KG1 (cell line): ENCODE measurements at regions not wholly inside any gene's neighbourhood (a gene's known extent, or its start where the extent isn't known, plus 50 kb on each side); places are given as distances from the start of the nearest gene placed in this dataset.

Source experiments
- DNase-seq: peaks from one replicate; lab custom pipeline; 2025; lab: John Stamatoyannopoulos, UW

DNA sequence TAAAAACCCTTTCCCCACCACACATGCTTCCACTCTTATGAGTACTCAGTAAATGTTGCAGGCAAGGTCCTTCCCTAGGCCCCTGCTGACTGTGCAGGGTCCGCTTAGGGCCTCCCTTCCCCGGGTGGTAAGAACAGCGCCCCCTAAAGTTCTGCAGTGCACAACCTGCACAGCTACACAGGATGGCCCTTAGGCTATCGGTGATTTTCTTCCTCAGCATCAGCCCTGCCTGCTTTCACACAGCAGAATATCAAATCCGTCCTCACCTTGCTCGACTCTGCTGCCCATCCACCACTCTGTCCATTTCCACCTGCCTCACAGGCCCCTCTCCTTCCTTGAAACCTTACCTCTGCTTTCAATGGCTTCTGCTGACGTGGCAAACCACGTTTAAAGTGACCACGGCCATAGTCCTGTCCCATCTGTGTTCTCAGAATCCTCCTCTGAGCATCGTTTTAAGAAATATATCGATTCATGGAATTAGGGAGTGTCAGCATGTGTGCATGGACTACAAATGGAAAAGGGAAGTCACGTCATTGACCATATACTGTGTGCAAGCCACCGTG, 51.4 kb upstream of the TMEM132E start:
- DNase-seq: no peak

DNA sequence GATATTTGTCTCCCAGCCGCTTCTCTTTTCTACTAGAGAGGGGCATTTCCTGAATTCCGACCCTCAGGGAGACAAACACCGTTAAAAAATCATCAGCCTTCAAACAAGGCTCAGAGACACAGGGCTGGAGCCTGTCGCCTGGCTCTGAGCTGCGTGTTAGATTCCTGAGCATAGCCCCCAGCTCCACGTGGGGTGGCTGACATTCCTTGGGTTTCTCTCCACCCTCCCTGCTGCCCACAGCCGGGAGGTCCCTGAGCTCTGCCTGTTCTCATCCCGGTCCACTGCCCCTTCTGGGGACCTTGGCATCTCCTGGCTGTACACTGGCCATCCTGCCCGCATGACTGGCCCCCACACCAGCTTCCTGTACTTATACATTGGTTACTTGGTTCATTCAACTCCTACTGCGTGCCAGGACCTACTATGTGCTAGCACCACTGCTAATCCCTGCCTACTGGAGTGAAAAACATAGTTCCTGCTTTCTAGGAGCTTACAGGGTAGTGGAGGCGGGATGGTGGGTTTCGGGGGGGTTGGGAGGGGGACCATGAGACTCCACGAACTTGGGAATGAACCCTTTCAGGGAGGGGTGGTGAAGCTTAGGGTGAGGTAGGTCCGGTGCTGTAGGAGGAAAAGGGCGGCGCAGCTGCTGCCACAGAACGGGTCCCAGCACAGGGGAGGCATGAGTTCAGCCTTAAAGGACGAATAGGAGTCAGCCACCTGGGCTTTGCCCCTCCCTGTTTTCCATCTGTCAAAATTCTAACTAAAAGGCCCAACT, 52.1 kb upstream of the TMEM132E start:
- DNase-seq: no peak

DNA sequence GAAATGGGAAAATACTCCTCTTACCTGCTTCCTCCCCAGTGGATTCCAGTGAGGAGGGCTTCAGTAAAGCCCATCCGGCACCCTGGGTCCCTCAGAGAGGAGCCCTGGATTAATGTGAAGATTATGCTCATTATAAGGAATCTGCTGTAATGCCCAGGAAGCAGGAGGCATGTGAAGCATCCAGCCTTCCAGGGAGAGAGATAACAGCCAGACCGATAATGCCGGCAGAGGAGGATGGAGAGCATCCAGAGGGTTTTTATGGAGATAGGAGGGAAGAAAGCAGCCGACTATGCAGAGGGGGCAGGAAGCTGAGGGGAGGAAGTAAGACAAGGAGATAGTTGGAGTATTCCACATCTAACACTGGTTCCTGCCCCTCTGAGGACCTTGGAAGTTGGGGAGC, 53.7 kb upstream of the TMEM132E start:
- DNase-seq: no peak

DNA sequence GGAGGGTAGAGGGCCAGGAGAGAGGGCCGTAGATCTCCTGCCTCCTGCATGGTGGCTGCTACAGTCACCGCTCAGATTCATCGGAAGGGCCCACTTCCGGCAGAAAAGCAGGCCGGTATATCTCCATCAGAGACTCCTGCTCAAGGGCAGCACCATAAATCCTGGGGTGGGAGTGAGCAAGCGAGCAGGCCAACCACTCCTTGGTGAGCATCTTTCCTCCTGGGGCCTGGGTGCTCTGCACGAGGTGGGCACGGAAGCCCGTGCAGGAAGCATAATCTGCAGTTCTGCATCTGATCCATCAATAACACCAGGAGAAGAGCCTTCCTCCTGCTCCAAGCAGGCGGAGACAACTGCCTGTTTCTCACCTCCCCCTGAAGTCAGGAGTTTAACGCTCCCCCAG, 57.4 kb upstream of the TMEM132E start:
- DNase-seq: no peak

DNA sequence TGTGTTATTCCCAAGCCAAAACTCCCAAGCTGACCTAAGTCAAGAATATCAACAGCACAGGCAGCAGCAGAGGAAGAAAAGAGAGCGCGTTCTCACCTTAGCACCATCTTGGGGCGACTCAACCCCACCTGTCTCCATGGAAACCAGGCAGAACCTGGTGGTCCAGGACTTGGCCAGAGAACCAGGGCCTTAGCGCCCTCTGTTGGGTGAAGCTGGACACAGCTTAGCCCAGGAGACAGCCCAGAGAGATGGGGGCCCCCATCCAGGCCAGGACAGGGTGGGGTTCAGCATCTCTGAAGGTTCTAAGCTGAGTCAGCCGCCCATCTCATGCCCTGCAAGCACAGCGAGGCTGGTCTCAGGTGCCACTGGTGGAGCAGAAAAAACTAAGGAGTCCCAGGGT, 60.1 kb upstream of the TMEM132E start:
- DNase-seq: no peak

DNA sequence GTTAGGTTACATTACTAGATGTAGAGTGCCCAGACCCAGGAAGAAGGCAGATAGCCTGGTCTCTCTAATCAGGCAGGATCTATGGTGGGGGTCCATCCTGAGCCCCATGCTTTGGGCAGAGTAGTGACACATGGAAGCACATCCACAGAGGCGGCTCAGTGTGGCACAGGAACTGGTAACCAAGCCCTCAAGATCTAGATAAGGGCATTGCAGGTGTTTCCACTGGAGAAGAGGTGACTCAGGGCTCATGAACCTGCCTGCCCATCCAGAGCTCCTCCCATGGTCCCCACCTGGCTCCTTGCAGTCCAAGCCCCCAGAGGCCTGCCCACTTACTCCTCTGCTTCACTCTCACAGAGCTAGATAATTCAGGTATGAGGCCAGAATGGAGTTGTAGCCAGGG, 62.0 kb upstream of the TMEM132E start:
- DNase-seq: no peak

DNA sequence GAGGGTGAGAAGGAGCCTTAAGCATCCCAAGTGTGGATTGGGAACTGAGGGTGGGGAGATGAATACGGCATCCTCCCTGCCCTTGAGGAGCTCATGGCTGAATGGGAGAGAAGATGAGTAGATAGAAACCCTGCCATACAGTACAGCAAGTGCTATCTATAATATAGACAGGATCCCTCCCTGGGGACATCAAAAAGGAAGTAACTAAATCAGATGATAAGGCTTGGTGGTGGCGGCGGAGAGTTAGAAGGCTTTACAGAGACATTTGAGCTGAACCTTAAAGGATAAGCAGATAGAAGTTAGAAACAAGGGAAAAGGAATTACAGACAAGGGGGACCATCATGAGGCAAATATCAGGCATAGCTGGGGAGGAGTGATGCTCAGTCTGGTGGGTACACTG, 67.5 kb upstream of the TMEM132E start:
- DNase-seq: no peak

DNA sequence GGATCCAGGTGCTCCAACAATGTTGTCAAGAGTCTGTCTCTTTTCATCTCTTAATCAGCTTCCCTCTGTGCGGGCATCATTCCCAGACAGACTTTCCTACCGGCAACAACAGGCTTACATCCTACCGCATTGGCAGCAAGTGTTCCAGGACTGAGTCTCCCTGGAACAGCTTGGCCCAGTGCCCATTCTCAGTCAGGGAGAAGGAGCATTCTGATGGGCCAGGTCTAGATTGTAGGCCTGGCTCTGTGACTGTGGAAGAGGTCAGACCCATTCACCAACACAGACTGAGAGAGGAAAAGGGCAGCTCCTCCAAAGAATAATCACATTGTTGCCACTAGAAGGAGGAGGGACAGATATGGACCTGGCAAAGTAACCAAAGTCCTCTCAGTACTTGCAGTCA, 68.1 kb upstream of the TMEM132E start:
- DNase-seq: no peak

DNA sequence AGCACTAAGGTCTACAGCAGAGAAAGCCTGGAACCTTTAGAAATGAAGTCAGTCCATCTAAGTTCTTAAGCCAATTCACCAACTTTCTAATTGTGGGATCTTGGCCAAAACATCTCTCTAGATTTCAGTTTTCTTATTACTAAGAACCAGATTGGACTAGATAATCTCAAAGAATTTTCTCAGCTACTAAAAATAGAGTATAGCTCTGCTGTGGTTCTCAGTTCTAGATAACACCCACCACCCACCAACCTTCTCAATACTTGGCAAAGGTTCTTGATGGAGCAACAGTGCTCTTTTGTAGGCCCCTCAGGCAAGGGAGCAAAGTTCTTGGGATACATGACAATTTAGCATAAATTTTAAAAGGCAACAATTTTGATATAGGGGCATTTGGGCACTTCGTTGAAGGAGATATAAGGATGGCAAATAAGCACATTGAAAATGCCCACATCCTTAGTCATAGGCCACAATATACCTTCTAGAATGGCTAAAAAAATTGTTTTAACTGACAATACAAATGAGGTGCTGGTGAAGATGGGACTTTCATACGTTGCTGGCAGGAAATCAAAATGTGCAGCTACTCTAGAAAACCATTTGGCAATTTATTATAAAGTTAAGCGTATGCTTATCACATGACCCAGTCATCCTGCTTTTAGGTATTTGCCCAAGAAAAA, 74.4 kb upstream of the TMEM132E start:
- DNase-seq: no peak

DNA sequence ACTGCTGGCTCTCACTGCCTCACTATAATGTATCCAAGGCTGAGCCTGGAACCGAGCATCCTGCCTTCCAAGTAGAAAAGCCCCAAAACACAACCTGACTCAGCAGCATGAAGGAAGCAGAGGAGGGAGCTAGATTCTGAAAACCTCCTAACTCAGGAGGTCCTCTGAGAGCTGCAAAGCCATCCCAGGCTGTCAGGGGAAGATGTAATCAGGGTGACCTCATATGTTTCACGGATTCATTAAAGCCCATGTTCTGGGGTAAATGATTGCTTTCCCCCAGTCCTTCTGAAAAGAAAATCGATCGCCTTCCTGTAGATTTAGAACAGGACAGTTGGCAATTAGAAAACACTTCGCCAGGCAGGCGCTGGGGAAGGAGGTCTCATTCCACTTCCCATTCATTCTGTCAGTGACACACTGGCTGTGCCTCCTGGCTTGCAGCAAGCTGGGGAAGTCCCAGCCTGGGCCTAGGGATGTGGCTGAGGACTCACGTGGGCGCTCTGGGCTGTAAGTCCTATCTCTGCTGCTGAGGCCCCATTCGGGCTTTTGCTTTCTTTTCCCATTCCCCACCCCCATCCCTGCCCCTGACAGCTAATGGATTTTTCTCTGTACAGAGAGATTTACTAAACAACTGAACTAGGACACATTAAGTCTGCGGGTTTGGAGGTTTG, 75.7 kb upstream of the TMEM132E start:
- DNase-seq: peak; percentile 2

DNA sequence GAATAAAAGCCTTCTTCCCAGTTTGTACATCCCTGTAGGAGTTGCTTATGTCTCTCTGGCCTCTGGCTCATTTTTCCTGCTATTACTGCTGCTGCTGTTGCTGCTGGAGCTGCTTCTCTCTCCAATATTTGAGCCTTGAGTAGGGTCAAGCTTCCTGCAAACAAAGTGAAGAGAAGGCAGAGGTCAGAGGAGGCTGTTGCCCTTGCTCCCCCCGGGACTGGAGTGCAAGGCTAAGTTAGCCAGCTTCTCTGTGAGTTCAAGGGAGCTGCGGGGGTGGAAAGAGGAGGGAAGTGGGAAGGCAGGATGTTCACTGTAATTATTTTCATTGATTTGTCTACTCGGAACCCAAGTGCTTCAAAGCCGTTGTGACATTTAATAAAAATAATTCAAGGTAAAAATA, 77.0 kb upstream of the TMEM132E start:
- no peak for DNase-seq

DNA sequence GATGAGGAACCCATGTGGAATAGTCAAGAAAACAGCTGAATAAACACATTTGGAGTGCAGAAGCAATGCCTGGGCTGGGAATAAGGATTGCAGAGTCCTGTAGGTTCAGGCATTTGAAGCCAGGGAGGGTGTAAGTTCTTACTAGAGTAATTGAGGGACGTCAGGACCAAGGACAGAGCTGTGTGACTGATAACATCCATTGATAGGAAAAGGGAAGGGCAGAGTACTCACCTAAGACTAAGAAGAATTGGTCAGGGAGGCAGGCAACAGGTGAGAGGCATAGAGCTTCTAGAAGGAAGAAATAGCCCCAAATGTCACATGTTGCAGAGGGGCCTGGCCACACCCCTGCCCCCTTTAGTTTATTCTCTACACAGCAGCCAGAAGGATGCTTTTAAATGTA, 79.8 kb upstream of the TMEM132E start:
- no peak for DNase-seq

DNA sequence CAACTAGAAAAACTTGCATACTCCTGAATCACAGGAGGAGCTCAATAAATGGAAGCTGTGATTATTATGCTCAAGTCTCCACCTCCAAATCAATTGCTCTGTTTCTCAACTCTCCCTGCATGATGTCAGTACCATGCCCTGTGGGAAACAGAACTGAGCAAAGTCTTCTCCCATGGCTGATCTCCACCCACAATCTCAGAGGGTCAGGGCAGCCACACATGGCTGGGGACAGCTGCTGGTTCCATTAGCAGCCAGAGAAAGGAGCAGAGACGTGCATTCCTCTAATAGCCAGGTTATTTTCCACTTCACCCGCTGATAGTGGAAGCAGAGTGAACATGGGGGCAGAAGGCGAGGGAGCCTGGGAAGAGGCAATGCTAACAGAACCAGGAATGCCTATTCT, 85.5 kb upstream of the TMEM132E start:
- DNase-seq: no peak

DNA sequence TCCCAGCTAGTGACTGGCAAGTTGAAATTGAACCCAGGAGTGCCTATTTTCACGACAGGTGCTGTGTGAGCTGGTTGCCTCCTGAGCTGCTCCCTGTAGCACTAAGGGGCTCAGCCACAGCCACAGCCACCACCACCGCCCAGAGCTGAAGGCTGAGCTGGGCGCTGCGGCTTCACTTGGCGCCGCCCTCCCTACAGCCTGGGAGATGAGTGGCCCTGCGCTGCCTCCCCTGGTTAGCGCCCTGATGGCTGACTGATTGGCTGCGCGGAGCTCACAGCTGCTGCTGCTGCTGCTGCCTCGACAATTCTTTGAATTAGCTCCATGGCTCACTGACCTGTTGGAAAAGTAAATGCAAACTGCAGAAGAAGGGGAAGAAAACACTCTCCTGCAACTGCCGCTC, 91.8 kb upstream of the TMEM132E start:
- DNase-seq: no peak

DNA sequence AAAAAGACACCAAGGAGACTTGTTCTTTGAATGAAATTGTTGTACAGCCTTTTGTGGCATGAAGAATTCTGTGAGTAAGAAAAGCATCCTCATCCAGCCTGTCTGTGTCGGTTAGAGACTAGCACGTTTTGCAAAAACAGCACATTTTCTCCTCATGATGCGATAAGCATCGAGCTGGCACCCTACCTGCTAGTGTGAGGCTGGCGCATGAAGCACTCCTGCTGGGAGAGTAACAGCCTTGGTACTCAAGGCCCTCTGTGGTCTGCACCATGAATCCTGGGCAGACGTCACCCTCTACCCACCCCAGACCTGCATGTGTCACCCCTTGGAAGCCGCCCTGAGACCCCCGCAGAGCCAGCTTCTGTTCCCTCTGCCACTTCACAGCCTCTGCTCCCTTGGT, 92.6 kb upstream of the TMEM132E start:
- DNase-seq: no peak

DNA sequence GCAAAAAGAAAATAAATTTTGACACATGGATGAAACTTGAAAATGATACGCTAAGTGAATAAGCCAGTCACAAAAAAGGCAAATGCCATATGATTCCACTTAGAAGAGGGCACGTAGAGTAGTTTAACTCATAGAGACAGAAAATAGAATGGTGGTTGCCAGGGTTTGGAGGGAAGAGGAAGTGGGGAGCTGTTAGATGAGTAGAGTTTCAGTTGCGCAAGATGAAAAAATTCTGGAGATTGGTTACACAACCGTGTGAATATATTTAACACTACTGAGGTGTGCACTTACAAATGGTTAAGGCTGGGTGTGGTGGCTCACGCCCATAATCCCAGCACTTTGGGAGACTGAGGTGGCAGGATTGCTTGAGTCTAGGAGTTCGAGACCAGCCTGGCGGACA, 93.4 kb upstream of the TMEM132E start:
- peak; percentile 9 for DNase-seq

DNA sequence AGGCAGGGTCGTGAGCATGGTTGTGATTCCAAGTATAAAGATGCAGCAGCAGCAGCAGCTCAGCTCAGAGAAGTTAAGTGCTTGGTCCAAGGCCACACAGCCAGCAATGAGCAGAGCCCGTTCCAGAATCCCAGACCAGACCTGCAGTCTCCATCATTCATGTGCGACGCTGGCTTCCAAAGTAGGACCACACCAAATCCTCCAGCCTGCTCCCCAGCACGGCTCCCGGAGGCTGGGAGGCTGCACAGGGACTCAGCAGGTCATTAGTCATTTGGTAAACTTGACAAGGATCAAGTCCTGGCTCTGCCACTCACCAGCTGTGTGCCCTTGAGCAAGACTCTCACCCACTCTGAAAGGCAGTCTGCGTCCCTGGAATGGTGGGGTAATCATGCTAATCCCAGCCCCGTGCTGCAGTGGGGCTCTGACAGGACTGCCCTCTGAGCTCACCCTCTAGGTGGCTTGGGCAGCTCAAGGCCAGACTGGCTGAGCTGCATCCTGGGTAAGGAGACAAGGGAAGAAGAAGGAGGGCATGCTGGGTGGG, 95.1 kb upstream of the TMEM132E start:
- no peak for DNase-seq

DNA sequence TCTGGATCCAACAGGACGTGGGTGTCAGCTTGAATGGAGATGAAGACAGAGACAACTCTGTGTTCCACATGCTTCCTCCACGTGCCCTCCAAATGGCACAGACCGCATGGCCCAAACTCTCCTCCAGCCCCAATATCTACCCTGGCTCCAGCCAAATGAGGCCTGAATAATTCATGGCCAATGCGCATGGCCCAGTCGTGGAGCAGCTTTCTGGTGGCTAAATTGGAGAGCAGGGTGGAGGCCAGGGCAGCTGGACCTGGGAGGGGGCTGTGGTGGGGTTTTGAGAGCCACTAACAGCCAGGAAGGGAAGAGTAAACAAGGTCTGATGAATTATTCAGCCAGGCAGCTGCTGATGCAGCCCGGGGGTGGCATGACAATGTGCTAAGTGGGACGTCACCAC, 96.7 kb upstream of the TMEM132E start:
- DNase-seq: no peak

DNA sequence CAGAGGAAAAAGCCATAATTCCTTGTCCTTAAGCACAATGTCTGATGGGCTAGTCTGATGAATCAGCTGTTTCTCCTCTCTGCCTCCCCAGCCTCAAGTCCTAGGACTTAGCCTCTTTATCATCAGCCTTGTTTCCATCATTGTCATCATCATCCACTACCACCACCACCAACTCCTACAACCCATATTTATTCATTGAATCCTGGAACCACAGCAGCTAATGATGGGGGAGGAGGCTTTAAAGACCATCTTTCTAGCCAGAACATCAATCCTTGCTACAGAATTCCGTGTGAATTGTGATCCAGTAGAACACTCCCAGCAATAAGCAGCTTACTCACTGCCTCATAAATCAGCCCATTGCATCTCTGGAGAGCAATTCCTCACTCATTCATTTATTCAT, 97.6 kb upstream of the TMEM132E start:
- no peak for DNase-seq

DNA sequence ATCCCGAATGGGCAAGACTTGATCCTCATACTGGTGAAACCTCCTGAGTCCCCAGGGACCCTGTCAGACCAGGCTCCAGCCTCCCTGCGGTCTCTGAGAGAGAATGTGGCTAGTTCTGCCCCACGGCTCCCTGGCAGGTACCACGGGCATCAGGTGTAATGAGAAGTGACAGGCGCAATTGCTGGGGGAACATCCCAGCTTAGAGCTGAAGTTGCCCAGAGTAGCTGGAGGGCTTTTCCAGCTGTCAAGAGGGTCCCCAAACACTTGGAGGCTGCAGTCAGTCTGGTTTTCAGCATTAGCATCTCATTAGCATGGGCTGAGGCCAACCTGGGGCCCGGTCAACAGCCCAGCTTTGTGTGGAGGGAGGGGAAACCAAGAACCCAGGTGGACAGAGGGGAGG, 100.0 kb upstream of the TMEM132E start:
- DNase-seq: no peak

DNA sequence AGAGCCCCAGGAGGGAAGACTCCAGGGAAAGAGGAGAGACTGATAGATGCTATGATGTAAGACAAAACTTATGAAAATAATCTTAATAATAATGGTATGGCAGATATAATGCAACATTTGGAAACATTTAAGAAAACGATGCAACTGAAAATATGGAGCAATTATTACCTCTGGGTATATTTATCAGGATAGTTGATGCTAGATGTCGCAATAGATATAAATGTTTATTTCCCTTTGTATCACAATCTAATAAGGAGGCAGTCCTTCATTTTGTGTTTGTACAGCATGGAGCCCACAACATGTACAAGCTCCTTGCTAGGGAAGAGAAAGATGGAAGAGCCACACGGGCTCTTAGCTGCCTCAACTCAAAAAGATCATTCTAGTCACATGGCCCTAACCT, 101.1 kb upstream of the TMEM132E start:
- DNase-seq: no peak

DNA sequence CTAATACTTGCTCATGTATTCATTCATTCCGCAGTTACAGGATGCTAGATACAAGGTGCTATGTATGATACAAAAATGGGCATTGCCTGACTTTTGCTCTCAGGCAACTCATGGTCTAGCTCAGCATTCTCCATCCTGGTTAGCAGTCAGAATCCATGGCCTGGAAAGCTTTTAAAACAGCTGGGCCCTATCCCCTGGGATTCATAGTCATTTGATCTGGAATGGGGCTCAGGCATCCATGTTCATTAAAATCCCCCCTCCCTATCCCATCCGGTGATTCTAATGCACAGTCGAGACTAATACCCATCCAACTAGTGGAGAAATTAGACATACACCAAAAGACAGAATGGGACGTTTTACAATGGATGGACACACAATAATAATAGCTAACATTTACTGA, 104.1 kb upstream of the TMEM132E start:
- DNase-seq: no peak

DNA sequence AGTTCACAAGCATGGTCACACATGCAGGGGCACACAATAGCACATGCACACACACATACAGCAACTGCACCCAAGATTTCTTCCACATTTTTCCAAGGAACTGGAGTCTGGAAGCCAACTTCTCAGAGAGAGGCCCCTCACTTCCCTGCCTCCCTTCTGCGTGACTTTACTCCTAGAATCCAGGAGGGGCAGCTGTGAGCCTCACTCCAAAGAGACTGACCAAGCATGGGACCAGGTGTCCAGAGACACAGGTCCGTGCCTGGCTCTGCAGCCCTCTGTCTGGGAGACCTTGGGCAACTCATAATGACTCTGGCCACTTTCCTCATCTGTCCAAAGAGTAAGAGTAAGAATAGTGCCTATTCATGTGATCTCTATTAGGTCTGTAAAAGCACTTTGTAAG, 104.7 kb upstream of the TMEM132E start:
- no peak for DNase-seq
